NT2/D1 (cell line): ENCODE measurements at regions not wholly inside any gene's neighbourhood (a gene's known extent, or its start where the extent isn't known, plus 50 kb on each side); places are given as distances from the start of the nearest gene placed in this dataset.

Experiments
- SUZ12 ChIP-seq: IDR thresholded peaks from 2 replicates; pipeline ENCODE4 v1.6.1; 2011; ENCODE audit not compliant: insufficient read length, insufficient read depth; ENCODE audit errors: extremely low read depth
- YY1 ChIP-seq: IDR thresholded peaks from 2 replicates; pipeline ENCODE4 v1.6.1; 2011; ENCODE audit not compliant: insufficient read length, insufficient read depth
- ZNF274 ChIP-seq: IDR thresholded peaks from 2 replicates; pipeline ENCODE4 v1.6.1; 2011; ENCODE audit warnings: mild to moderate bottlenecking, low read depth, low read length

- TF ChIP-seq ZNF274: no peak
- TF ChIP-seq SUZ12: no peak
- no peak for TF ChIP-seq YY1
Measured at GRCh38 chr10:130578532-130579289, 442.5 kb downstream of the GLRX3 start.
